ENCODE measurements at regions not wholly inside any gene's neighbourhood (a gene's known extent, or its start where the extent isn't known, plus 50 kb on each side); places are given as distances from the start of the nearest gene placed in this dataset.

- DNase-seq = peak; percentile 50
- Mint-ChIP-seq H3K4me1 (ENCODE audit: low read depth) (peaks cover 52% of the 10 kb centered on the region), H3K4me3 (no peak overlapping the region), H3K36me3 (ENCODE audit: low read depth) (peaks cover 19% of the 10 kb centered on the region), H3K9me3 (peaks cover 27% of the 10 kb centered on the region), H3K27ac (peak overlapping the region; percentile 88), H3K27me3 (no peaks in the 10 kb centered on the region)
Observed at GRCh38 chr12:92603741-92604432, 98.9 kb upstream of the PLEKHG7 start.

- Mint-ChIP-seq H3K9me3 (peaks cover 27% of the 10 kb centered on the region), H3K4me1 (ENCODE audit: low read depth) (peaks cover 51% of the 10 kb centered on the region), H3K27ac (peak overlapping the region; percentile 1), H3K27me3 (no peaks in the 10 kb centered on the region), H3K4me3 (no peak overlapping the region), H3K36me3 (ENCODE audit: low read depth) (peaks cover 19% of the 10 kb centered on the region)
- no peak for DNase-seq
Observed at GRCh38 chr12:92602930-92603623, 99.7 kb upstream of the PLEKHG7 start.

GRCh38 chr12:92602476-92602875, 100.3 kb upstream of the PLEKHG7 start:
- Mint-ChIP-seq H3K36me3 (ENCODE audit: low read depth) (peaks cover 19% of the 10 kb centered on the region), H3K4me1 (ENCODE audit: low read depth) (peaks cover 54% of the 10 kb centered on the region), H3K27me3 (no peaks in the 10 kb centered on the region), H3K4me3 (no peak overlapping the region), H3K27ac (peak overlapping the region; percentile 1), H3K9me3 (peaks cover 27% of the 10 kb centered on the region)
- no peak for DNase-seq

GRCh38 chr12:92601680-92602079, 101.1 kb upstream of the PLEKHG7 start:
- Mint-ChIP-seq H3K4me1 (ENCODE audit: low read depth) (peaks cover 61% of the 10 kb centered on the region), H3K9me3 (peaks cover 27% of the 10 kb centered on the region), H3K36me3 (ENCODE audit: low read depth) (peaks cover 19% of the 10 kb centered on the region), H3K4me3 (no peak overlapping the region), H3K27me3 (no peaks in the 10 kb centered on the region), H3K27ac (no peak overlapping the region)
- DNase-seq = no peak

- H3K27ac Mint-ChIP-seq = no peak overlapping the region
Observed at GRCh38 chr12:92601176-92601575, 101.6 kb upstream of the PLEKHG7 start.

GRCh38 chr12:92600052-92600451, 102.7 kb upstream of the PLEKHG7 start:
- H3K4me1 Mint-ChIP-seq (ENCODE audit: low read depth) = peaks cover 74% of the 10 kb centered on the region
- no peak for DNase-seq
- H3K27ac Mint-ChIP-seq = no peak overlapping the region
- peaks cover 23% of the 10 kb centered on the region for H3K36me3 Mint-ChIP-seq (ENCODE audit: low read depth)
- H3K4me3 Mint-ChIP-seq = no peak overlapping the region
- no peaks in the 10 kb centered on the region for H3K27me3 Mint-ChIP-seq
- H3K9me3 Mint-ChIP-seq = peaks cover 31% of the 10 kb centered on the region

More at GRCh38 chr12:92601176-92601575, 101.6 kb upstream of the PLEKHG7 start:
- Mint-ChIP-seq H3K4me1 (ENCODE audit: low read depth) (peaks cover 66% of the 10 kb centered on the region), H3K9me3 (peaks cover 27% of the 10 kb centered on the region), H3K4me3 (no peak overlapping the region), H3K27me3 (no peaks in the 10 kb centered on the region), H3K36me3 (ENCODE audit: low read depth) (peaks cover 19% of the 10 kb centered on the region)
- no peak for DNase-seq

GRCh38 chr12:92597997-92598396, 104.8 kb upstream of the PLEKHG7 start:
- no peaks in the 10 kb centered on the region for H3K27me3 Mint-ChIP-seq
- no peak overlapping the region for H3K4me3 Mint-ChIP-seq
- peak overlapping the region; percentile 78 for H3K27ac Mint-ChIP-seq
- no peak for DNase-seq
- peaks cover 78% of the 10 kb centered on the region for H3K4me1 Mint-ChIP-seq (ENCODE audit: low read depth)
- H3K9me3 Mint-ChIP-seq = peaks cover 30% of the 10 kb centered on the region
- H3K36me3 Mint-ChIP-seq (ENCODE audit: low read depth) = peaks cover 23% of the 10 kb centered on the region

- H3K4me1 Mint-ChIP-seq (ENCODE audit: low read depth) = peaks cover 79% of the 10 kb centered on the region
- H3K36me3 Mint-ChIP-seq (ENCODE audit: low read depth) = peaks cover 23% of the 10 kb centered on the region
- H3K27me3 Mint-ChIP-seq = no peaks in the 10 kb centered on the region
- DNase-seq = no peak
- H3K27ac Mint-ChIP-seq = peak overlapping the region; percentile 78
- H3K4me3 Mint-ChIP-seq = no peak overlapping the region
- H3K9me3 Mint-ChIP-seq = peaks cover 26% of the 10 kb centered on the region
Observed at GRCh38 chr12:92597118-92597517, 105.7 kb upstream of the PLEKHG7 start.

- DNase-seq = no peak
- Mint-ChIP-seq H3K27me3 (no peaks in the 10 kb centered on the region), H3K4me3 (no peak overlapping the region), H3K36me3 (ENCODE audit: low read depth) (peaks cover 20% of the 10 kb centered on the region), H3K9me3 (peaks cover 19% of the 10 kb centered on the region), H3K4me1 (ENCODE audit: low read depth) (peaks cover 79% of the 10 kb centered on the region), H3K27ac (no peak overlapping the region)
Observed at GRCh38 chr12:92596383-92596782, 106.4 kb upstream of the PLEKHG7 start.

- Mint-ChIP-seq H3K4me3 (no peak overlapping the region), H3K9me3 (peaks cover 12% of the 10 kb centered on the region), H3K36me3 (ENCODE audit: low read depth) (peaks cover 15% of the 10 kb centered on the region), H3K27ac (peak overlapping the region; percentile 77), H3K27me3 (no peaks in the 10 kb centered on the region), H3K4me1 (ENCODE audit: low read depth) (peaks cover 80% of the 10 kb centered on the region)
- no peak for DNase-seq
Observed at GRCh38 chr12:92595663-92596062, 107.1 kb upstream of the PLEKHG7 start.

GRCh38 chr12:92593734-92594402, 108.9 kb upstream of the PLEKHG7 start:
- peaks cover 83% of the 10 kb centered on the region for H3K4me1 Mint-ChIP-seq (ENCODE audit: low read depth)

GRCh38 chr12:92585115-92585727, 117.6 kb upstream of the PLEKHG7 start:
- H3K27me3 Mint-ChIP-seq = no peaks in the 10 kb centered on the region

More at GRCh38 chr12:92593734-92594402, 108.9 kb upstream of the PLEKHG7 start:
- Mint-ChIP-seq H3K27ac (peak overlapping the region; percentile 97), H3K9me3 (peaks cover 4% of the 10 kb centered on the region), H3K27me3 (no peaks in the 10 kb centered on the region), H3K4me3 (peak overlapping the region; percentile 47), H3K36me3 (ENCODE audit: low read depth) (peaks cover 3% of the 10 kb centered on the region)
- DNase-seq = peak; percentile 70

GRCh38 chr12:92583910-92584309, 118.9 kb upstream of the PLEKHG7 start:
- H3K4me1 Mint-ChIP-seq (ENCODE audit: low read depth) = no peaks in the 10 kb centered on the region
- peaks cover 14% of the 10 kb centered on the region for H3K9me3 Mint-ChIP-seq
- no peak for DNase-seq
- H3K27me3 Mint-ChIP-seq = no peaks in the 10 kb centered on the region
- H3K36me3 Mint-ChIP-seq (ENCODE audit: low read depth) = peaks cover 6% of the 10 kb centered on the region
- no peak overlapping the region for H3K4me3 Mint-ChIP-seq
- no peak overlapping the region for H3K27ac Mint-ChIP-seq

More at GRCh38 chr12:92585115-92585727, 117.6 kb upstream of the PLEKHG7 start:
- no peak overlapping the region for H3K4me3 Mint-ChIP-seq
- H3K4me1 Mint-ChIP-seq (ENCODE audit: low read depth) = peaks cover 7% of the 10 kb centered on the region
- H3K36me3 Mint-ChIP-seq (ENCODE audit: low read depth) = peaks cover 6% of the 10 kb centered on the region
- no peak for DNase-seq
- peaks cover 14% of the 10 kb centered on the region for H3K9me3 Mint-ChIP-seq
- no peak overlapping the region for H3K27ac Mint-ChIP-seq

- peaks cover 14% of the 10 kb centered on the region for H3K9me3 Mint-ChIP-seq
Observed at GRCh38 chr12:92582893-92583292, 119.9 kb upstream of the PLEKHG7 start.

More at GRCh38 chr12:92582893-92583292, 119.9 kb upstream of the PLEKHG7 start:
- H3K27me3 Mint-ChIP-seq = no peaks in the 10 kb centered on the region
- H3K4me3 Mint-ChIP-seq = no peak overlapping the region
- peaks cover 6% of the 10 kb centered on the region for H3K36me3 Mint-ChIP-seq (ENCODE audit: low read depth)
- H3K4me1 Mint-ChIP-seq (ENCODE audit: low read depth) = no peaks in the 10 kb centered on the region
- no peak for DNase-seq
- H3K27ac Mint-ChIP-seq = no peak overlapping the region

All from activated T-cell treated with anti-CD3 and anti-CD28 coated beads, Interleukin-2, amount 50 U/mL, for 24 hours (primary cell).